A549 (cell line): ENCODE measurements at regions not wholly inside any gene's neighbourhood (a gene's known extent, or its start where the extent isn't known, plus 50 kb on each side); places are given as distances from the start of the nearest gene placed in this dataset.

Experiments
- JUN ChIP-seq, 2 experiments: fragments of >200 bp; sonication (Bioruptor Twin); formaldehyde crosslinking; IDR thresholded peaks; 2 replicates in 1 of 2; 3 replicates in 1 of 2; pipeline ENCODE4 v1.6.1; 2016 to 2017
- KDM1A ChIP-seq: fragments of 200-600 bp; sonication (generic); IDR thresholded peaks from 2 replicates; pipeline ENCODE4 v1.6.1; 2016; ENCODE audit warnings: low read depth, mild to moderate bottlenecking
- RNF2 ChIP-seq: fragments of 200-600 bp; sonication (generic); IDR thresholded peaks from 2 replicates; pipeline ENCODE4 v1.6.1; 2016; ENCODE audit warnings: low read depth, mild to moderate bottlenecking, antibody characterized with exemption, moderate library complexity, borderline replicate concordance
- SREBF2 ChIP-seq: fragments of 450-650 bp; IDR thresholded peaks from 2 replicates; pipeline ENCODE4 v1.6.1; 2014; ENCODE audit warnings: mild to moderate bottlenecking, moderate library complexity
- USF2 ChIP-seq: fragments of 450-650 bp; IDR thresholded peaks from 2 replicates; pipeline ENCODE4 v1.6.1; 2014; ENCODE audit warnings: antibody characterized with exemption
- TF ChIP-seq, protein P1 (sequence below): fragments of >200 bp; sonication (Bioruptor Twin); formaldehyde crosslinking; IDR thresholded peaks from 3 replicates; pipeline ENCODE4 v1.5.1; 2016

- TF ChIP-seq KDM1A (no peak), RNF2 (no peak), SREBF2 (no peak), JUN (IDR thresholded peaks at IDR 0.05) (no peak), USF2 (no peak)
- TF ChIP-seq, protein P1, sequence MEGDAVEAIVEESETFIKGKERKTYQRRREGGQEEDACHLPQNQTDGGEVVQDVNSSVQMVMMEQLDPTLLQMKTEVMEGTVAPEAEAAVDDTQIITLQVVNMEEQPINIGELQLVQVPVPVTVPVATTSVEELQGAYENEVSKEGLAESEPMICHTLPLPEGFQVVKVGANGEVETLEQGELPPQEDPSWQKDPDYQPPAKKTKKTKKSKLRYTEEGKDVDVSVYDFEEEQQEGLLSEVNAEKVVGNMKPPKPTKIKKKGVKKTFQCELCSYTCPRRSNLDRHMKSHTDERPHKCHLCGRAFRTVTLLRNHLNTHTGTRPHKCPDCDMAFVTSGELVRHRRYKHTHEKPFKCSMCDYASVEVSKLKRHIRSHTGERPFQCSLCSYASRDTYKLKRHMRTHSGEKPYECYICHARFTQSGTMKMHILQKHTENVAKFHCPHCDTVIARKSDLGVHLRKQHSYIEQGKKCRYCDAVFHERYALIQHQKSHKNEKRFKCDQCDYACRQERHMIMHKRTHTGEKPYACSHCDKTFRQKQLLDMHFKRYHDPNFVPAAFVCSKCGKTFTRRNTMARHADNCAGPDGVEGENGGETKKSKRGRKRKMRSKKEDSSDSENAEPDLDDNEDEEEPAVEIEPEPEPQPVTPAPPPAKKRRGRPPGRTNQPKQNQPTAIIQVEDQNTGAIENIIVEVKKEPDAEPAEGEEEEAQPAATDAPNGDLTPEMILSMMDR, result no peak
Measured at GRCh38 chr5:89120719-89121118, 237.7 kb upstream of the MEF2C start.
